ENCODE measurements at regions not wholly inside any gene's neighbourhood (a gene's known extent, or its start where the extent isn't known, plus 50 kb on each side); places are given as distances from the start of the nearest gene placed in this dataset.

GRCh38 chr3:127134466-127134865 is 58.5 kb upstream of the PRR23E start:
- TF ChIP-seq ZFX (IDR thresholded peaks at IDR 0.05; ENCODE audit: borderline replicate concordance): no peak
- TF ChIP-seq CTCF (IDR thresholded peaks at IDR 0.05): no peak
- H3K27ac ChIP-seq: no peak overlapping the region

GRCh38 chr3:127134887-127135240 is 58.1 kb upstream of the PRR23E start:
- H3K27ac ChIP-seq: no peak overlapping the region
- no peak for TF ChIP-seq CTCF (IDR thresholded peaks at IDR 0.05)
- no peak for TF ChIP-seq ZFX (IDR thresholded peaks at IDR 0.05; ENCODE audit: borderline replicate concordance)

DNA sequence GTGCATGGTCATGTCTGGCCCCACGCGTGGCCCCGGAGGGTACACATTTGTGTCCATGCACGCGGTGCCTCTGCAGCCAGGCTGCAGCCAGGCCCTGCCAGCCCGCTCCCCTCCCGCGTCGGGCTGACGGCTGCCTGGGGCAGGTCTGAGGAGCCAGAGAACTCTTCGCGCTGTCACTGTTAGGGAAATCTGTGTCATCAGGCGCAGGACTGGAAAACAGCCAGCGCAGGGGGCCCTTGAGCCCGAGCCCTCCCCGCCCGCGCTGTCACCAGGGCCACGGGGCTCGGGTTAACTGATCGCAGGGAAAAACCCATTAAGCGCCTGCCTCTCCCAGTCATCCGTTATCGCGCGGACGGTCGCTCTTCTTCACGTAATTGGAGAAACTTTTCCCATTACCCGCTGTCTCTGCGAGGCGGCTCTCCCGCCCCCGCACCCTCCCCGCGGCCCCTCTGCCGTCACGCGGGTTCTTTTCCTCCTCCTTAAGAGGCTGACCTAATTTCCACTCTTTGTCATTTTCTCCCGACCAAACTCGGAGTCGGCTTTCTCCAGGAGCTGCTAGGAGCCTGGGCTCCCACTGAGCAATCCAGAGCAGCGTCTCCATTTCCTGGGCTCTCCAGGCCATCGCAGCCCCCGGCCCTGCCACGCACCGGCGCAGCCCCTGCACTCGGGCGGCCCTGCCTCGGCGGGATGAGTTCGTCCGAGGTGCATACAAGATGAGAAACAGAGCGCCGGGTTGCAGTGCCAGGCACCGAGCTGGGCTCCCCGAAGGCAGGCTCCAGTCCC is 57.5 kb upstream of the PRR23E start:
- TF ChIP-seq ZFX (IDR thresholded peaks at IDR 0.05; ENCODE audit: borderline replicate concordance): no peak
- no peak for TF ChIP-seq CTCF (IDR thresholded peaks at IDR 0.05)
- no peak overlapping the region for H3K27ac ChIP-seq

GRCh38 chr3:127136024-127136600 is 56.8 kb upstream of the PRR23E start:
- TF ChIP-seq ZFX (IDR thresholded peaks at IDR 0.05; ENCODE audit: borderline replicate concordance): no peak
- no peak overlapping the region for H3K27ac ChIP-seq

GRCh38 chr3:127136706-127137105 is 56.2 kb upstream of the PRR23E start:
- TF ChIP-seq CTCF (IDR thresholded peaks at IDR 0.05): no peak
- TF ChIP-seq ZFX (IDR thresholded peaks at IDR 0.05; ENCODE audit: borderline replicate concordance): no peak

DNA sequence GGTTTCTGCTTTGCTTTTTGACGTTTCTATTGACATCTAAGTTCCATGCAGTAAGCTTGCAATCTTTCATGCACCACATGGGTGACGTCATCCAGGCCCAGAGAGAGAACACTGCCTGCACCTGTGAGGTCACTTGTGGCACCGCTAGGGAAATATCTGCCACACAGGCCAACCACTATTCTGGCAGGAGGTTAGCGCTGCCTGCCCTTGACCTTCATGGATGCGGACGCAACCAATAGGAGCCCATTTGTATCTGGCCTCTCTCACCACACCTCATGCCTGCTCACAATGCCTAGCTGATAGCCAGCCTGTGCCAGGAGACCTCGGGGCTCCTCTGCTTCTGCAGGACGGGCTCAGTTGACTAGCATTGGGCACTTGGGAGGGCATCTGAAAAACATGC is 55.8 kb upstream of the PRR23E start:
- H3K27ac ChIP-seq: no peak overlapping the region
- TF ChIP-seq ZFX (IDR thresholded peaks at IDR 0.05; ENCODE audit: borderline replicate concordance) (no peak), CTCF (IDR thresholded peaks at IDR 0.05) (no peak)

More at GRCh38 chr3:127136706-127137105, 56.2 kb upstream of the PRR23E start:
- no peak overlapping the region for H3K27ac ChIP-seq

GRCh38 chr3:127137757-127138536 is 55.0 kb upstream of the PRR23E start:
- no peak overlapping the region for H3K27ac ChIP-seq
- no peak for TF ChIP-seq CTCF (IDR thresholded peaks at IDR 0.05)
- no peak for TF ChIP-seq ZFX (IDR thresholded peaks at IDR 0.05; ENCODE audit: borderline replicate concordance)
